Choroid plexus epithelial cell (primary cell): ENCODE measurements at regions not wholly inside any gene's neighbourhood (a gene's known extent, or its start where the extent isn't known, plus 50 kb on each side); places are given as distances from the start of the nearest gene placed in this dataset.
A peak's percentile ranks its signal among the peaks of the same experiment; 100 is the strongest.

Experiments used
- DNase-seq: peaks from one replicate; pipeline ENCODE4 v3.0.0-alpha.2; 2010; ENCODE audit warnings: low read depth
- H3K4me3 ChIP-seq: 2 replicates; pipeline ENCODE4 v1.5.1; 2011; ENCODE audit warnings: low read depth, mild to moderate bottlenecking, control low read depth, low read length, moderate library complexity
- TF ChIP-seq, protein P1 (sequence below): conservative IDR thresholded peaks from 2 replicates; pipeline ENCODE4 v1.5.1; 2011; ENCODE audit warnings: low read depth, mild to moderate bottlenecking, control low read depth, inconsistent platforms, low read length, moderate library complexity

DNA sequence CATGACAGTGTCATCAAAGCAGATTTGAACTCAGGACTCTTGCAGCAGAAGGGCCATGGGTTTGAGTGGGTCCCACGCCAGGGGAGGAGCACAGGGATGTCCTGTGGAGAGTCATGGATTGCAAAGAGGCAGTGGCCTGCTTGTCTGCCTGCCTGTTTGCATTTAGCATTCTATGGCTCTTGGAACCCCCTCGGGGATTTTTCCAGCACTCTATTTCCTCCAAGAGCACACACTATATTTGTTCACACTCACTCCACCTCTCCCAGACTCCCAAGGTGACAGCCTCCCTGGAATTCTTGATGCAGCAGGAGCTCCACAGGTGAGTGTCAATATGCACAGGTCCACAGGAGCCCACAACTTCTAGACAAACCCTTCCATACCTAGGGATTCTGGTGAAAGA, 73.1 kb upstream of the LRRN2 start:
- no peak overlapping the region for H3K4me3 ChIP-seq
- TF ChIP-seq, protein P1, sequence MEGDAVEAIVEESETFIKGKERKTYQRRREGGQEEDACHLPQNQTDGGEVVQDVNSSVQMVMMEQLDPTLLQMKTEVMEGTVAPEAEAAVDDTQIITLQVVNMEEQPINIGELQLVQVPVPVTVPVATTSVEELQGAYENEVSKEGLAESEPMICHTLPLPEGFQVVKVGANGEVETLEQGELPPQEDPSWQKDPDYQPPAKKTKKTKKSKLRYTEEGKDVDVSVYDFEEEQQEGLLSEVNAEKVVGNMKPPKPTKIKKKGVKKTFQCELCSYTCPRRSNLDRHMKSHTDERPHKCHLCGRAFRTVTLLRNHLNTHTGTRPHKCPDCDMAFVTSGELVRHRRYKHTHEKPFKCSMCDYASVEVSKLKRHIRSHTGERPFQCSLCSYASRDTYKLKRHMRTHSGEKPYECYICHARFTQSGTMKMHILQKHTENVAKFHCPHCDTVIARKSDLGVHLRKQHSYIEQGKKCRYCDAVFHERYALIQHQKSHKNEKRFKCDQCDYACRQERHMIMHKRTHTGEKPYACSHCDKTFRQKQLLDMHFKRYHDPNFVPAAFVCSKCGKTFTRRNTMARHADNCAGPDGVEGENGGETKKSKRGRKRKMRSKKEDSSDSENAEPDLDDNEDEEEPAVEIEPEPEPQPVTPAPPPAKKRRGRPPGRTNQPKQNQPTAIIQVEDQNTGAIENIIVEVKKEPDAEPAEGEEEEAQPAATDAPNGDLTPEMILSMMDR, result no peak
- no peak for DNase-seq

DNA sequence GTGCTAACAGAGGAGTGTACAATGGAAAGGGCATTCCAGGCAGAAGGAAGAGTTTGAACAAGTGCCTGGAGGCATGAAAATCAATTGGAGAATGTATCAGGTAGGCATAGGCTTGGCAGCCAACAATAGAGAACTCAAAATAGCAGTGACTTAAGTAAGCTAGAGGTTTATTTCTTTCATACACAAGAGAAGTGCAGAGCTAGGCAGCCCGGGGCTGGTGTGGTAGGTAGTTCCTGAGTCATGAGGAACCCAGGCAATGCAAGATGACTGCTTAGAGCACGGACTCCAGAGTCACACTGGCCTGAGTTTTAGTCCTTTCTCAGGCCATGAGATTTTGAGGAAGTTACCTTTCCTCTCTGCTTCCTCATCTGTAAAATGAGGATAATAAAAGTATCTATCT, 74.8 kb upstream of the LRRN2 start:
- TF ChIP-seq, protein P1, result no peak

GRCh38 chr1:204760757-204761156, 75.2 kb upstream of the LRRN2 start:
- no peak overlapping the region for H3K4me3 ChIP-seq
- TF ChIP-seq, protein P1, result no peak
- peak; percentile 2 for DNase-seq

More for the DNA sequence above, 74.8 kb upstream of the LRRN2 start:
- H3K4me3 ChIP-seq, result no peak overlapping the region
- no peak for DNase-seq

DNA sequence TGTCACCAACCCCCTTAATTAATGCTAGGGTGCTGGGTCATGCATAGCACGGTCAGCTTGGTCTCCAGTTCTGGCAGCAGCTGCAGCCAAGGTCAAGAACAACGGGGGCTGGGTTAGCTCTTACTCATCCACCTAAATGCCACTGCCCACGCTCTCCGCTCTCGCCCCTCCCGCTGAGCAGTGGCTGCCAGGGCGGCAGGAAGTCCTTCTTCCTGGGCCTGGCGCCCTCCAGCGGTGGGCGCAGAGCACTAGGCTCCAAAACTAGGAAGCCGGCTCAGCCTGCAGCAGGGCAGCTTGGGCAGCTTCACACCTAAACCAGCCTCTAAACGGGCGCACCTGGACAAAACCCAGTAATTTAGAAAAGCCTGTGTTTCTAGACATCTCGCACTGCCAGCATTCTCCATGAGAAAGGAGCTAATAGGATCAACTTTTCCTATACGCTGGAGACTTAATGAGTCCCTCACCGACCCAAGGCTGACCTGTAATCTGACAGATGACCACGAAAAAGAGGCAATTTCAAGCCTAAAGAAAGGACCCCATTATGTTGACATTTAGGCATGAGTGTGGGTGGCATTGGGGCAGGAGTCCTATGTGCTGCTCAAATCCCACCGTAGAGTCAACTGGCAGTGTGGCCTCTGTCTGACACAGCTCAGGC, 78.4 kb upstream of the LRRN2 start:
- no peak overlapping the region for H3K4me3 ChIP-seq
- peak; percentile 74 for DNase-seq
- TF ChIP-seq, protein P1, result peak; percentile 83

DNA sequence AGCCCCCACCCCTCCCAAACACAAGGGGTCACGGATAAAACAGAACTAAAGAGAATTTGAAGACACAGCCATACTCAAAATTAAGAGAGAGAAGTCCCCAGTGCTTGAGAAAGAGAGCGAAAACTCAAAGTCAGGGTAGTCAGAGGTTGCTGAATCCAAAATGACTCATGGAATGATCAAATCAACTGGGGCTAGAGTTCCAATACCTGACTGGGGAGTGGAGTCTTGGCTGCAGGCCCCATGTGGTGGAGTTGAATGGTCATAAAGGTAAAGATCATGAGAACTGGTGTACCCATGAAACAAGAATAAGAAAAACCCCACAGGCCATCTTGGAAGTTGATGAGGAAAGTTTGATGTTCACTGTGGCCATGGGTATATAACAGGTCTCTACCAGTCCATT, 84.5 kb upstream of the LRRN2 start:
- TF ChIP-seq, protein P1, result no peak
- DNase-seq, result no peak
- no peak overlapping the region for H3K4me3 ChIP-seq

DNA sequence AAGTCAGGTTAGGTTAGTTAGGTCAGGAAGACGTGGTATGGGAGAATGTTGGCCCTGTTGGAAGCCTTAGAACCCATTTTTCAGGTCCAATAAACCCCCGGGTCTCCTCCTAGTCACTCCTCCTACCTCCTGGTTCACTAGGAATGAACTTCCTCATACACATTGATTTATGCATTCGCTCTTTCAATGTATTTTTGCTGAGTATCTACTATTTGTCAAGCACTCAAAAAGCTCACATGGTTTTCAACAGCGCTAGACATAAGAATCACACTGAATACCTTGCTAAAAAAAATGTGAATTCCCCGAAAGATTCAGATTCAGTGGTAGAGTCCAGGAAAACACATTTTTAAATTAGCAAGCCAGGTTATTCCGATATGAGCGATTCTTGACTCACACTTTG, 85.8 kb upstream of the LRRN2 start:
- no peak for DNase-seq
- no peak overlapping the region for H3K4me3 ChIP-seq
- TF ChIP-seq, protein P1, result no peak

DNA sequence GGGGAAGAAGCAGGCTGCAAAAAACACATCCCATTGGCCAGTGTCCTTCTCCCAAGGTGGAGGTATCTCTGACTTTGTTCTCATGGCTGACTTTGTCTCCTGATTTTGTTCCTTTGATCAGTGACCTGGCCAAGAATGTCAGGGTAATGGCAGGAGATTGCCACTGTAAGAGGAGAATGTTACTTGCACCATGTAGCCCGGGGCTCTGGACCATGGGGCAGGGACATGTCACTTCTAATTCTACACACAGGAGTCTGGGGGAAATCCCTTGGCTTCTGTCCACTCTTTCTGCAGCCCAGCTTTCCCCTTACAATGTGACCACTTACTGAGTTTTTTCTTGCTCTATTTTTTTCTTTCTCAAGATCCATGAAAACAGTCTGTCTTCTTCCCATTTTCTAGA, 87.7 kb upstream of the LRRN2 start:
- no peak for DNase-seq
- no peak overlapping the region for H3K4me3 ChIP-seq
- TF ChIP-seq, protein P1, result no peak
